IPS-15b (cell line): ENCODE measurements at regions not wholly inside any gene's neighbourhood (a gene's known extent, or its start where the extent isn't known, plus 50 kb on each side); places are given as distances from the start of the nearest gene placed in this dataset.

Source experiments
- H3K27me3 ChIP-seq: one replicate; pipeline ENCODE4 v1.6.1; 2013; ENCODE audit warnings: low read length; ENCODE audit not compliant: control insufficient read depth, insufficient read depth
- H3K36me3 ChIP-seq: one replicate; pipeline ENCODE4 v1.6.1; 2013; ENCODE audit warnings: low read length; ENCODE audit not compliant: control insufficient read depth, insufficient read depth
- H3K4me1 ChIP-seq: one replicate; pipeline ENCODE4 v1.6.1; 2013; ENCODE audit warnings: mild to moderate bottlenecking, low read length; ENCODE audit not compliant: control insufficient read depth, insufficient read depth
- H3K4me3 ChIP-seq: one replicate; pipeline ENCODE4 v1.5.1; 2013; ENCODE audit warnings: low read depth, low read length
- H3K9ac ChIP-seq: one replicate; pipeline ENCODE4 v1.6.1; 2013; ENCODE audit warnings: low read depth, mild to moderate bottlenecking, low read length
- H3K9me3 ChIP-seq: one replicate; pipeline ENCODE4 v1.6.1; 2013; ENCODE audit warnings: mild to moderate bottlenecking, low read length; ENCODE audit not compliant: control insufficient read depth, insufficient read depth

DNA sequence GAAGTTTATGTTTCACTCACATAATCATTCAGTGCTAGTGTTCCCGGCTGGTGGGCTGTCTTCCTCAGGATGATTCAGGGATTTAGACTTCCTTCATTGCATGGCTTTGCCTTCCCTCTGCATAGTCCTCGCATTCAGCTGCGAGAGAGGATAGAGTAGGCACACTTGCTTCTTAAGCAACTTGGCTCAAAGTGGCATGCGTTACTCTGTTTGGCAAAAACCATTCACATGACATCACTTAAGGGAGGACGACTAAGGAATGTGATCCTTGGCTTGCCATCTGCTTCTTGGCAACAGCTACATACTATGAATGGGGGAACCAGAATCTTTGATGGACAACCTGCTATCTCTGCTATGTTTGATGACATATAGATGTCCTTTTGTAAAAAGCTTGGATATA lies 359.3 kb downstream of the TDRD3 start:
- Histone ChIP-seq H3K4me1 (peaks cover 19% of the 10 kb centered on the region), H3K27me3 (no peaks in the 10 kb centered on the region), H3K9ac (no peak overlapping the region), H3K9me3 (no peaks in the 10 kb centered on the region), H3K4me3 (no peak overlapping the region), H3K36me3 (no peaks in the 10 kb centered on the region)

DNA sequence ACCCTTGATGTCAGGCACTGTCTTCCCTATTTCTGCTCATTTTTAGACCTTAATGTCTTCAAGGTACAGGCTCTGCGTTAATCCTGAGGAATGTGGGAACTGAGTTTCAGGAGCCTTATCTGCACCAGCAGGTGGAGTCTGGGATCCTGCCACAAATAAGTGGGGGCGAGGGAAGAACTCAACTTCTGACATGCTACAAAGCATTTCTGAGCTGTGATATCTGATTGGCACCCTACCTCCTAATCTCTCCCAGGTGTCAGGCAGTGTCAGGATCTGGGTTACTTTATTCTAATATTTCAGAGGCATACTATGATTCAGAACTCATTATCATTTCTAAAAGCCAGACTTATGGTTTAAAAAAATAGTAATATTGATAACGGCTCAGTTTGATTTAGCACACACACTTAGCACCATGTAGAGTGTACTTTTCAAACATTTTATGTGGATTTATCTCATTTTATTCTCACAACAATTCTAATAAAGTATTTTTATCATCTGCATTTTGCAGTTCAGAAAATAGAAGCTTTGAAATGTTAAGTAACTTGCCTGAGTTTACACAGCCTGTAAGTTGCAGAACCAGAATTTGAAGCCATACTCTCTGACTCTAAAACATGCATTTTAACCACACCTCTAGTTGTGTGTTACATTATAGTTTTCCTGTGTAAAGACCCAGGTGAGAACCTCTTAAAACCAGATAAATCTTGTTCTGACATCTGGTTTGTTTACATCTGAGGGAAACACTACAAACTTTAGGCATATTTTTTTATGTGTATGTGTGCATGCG lies 358.6 kb downstream of the TDRD3 start:
- no peak overlapping the region for H3K4me3 ChIP-seq
- H3K4me1 ChIP-seq: peaks cover 19% of the 10 kb centered on the region
- no peaks in the 10 kb centered on the region for H3K9me3 ChIP-seq
- H3K36me3 ChIP-seq: no peaks in the 10 kb centered on the region
- no peak overlapping the region for H3K9ac ChIP-seq
- H3K27me3 ChIP-seq: no peaks in the 10 kb centered on the region

GRCh38 chr13:60754211-60755090 lies 357.4 kb downstream of the TDRD3 start:
- no peak overlapping the region for H3K4me3 ChIP-seq
- no peaks in the 10 kb centered on the region for H3K27me3 ChIP-seq
- no peak overlapping the region for H3K9ac ChIP-seq
- peaks cover 19% of the 10 kb centered on the region for H3K4me1 ChIP-seq
- H3K9me3 ChIP-seq: no peaks in the 10 kb centered on the region
- H3K36me3 ChIP-seq: no peaks in the 10 kb centered on the region

DNA sequence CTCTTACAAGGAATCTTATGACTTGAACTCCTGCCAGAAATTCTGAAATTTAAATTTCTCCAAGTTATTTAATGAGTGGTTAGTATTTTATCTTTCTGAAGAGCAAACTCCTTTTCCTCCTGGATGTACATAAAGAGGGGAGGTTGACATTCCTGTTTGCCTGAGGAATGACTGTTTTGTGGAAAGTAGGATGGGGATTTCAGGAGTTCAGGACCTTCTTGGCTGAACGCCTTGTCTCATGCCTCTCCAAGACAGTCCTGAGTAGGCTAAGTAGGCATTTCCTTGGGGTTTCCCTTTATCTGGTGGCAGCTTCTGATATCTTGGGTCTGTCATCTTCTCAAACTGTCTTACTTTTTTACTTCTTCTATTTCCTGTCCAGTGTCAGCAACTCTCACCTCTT lies 356.6 kb downstream of the TDRD3 start:
- H3K4me1 ChIP-seq: peaks cover 19% of the 10 kb centered on the region
- H3K9me3 ChIP-seq: no peaks in the 10 kb centered on the region
- H3K9ac ChIP-seq: no peak overlapping the region
- H3K4me3 ChIP-seq: no peak overlapping the region
- no peaks in the 10 kb centered on the region for H3K36me3 ChIP-seq
- no peaks in the 10 kb centered on the region for H3K27me3 ChIP-seq

DNA sequence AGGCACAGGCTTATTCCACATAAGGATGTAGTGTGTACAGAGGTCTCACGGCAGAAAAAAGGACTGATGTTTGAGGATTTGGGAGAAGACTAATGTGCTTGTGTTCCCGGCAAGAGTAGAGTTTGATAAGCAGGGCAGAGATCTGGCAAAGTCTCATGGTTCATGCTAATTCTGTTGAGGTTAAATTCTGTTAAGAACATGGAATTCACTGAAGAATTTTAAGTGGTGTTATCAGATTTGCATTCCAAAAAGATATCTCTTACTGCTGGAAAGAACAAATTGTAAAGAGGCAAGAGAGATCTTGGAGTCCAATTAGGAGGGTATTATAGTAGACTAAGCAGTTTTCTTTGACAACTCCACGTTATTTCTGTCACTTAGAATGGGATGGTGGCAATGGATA lies 348.3 kb downstream of the TDRD3 start:
- Histone ChIP-seq H3K36me3 (no peaks in the 10 kb centered on the region), H3K9ac (no peak overlapping the region), H3K9me3 (no peaks in the 10 kb centered on the region), H3K4me1 (no peaks in the 10 kb centered on the region), H3K4me3 (no peak overlapping the region), H3K27me3 (no peaks in the 10 kb centered on the region)

DNA sequence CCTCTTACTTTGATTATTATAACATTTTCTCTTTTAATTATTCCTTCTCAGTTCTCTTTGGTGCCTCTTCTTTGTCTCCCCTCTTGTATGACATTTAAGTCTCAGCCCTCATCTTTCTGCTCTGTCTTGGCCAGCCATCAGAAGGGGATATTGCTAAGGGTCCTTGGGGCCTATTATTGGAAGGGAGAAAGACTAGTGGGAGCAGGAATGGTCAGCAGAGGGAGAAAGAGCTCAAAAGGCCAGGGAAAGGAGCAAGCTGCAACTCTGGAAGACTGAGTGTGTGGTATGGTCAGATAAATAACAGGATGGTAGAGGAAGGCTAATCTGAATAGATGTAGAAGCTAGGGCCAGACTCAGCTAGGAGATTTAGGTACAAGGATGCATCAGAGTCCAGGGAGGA lies 336.9 kb downstream of the TDRD3 start:
- no peaks in the 10 kb centered on the region for H3K27me3 ChIP-seq
- H3K4me1 ChIP-seq: no peaks in the 10 kb centered on the region

GRCh38 chr13:60727140-60727539 lies 330.1 kb downstream of the TDRD3 start:
- no peaks in the 10 kb centered on the region for H3K9me3 ChIP-seq
- H3K9ac ChIP-seq: no peak overlapping the region
- H3K4me1 ChIP-seq: no peaks in the 10 kb centered on the region
- no peaks in the 10 kb centered on the region for H3K27me3 ChIP-seq
- no peaks in the 10 kb centered on the region for H3K36me3 ChIP-seq
- no peak overlapping the region for H3K4me3 ChIP-seq

More for the DNA sequence above, 336.9 kb downstream of the TDRD3 start:
- Histone ChIP-seq H3K9me3 (no peaks in the 10 kb centered on the region), H3K9ac (no peak overlapping the region), H3K36me3 (no peaks in the 10 kb centered on the region), H3K4me3 (no peak overlapping the region)

DNA sequence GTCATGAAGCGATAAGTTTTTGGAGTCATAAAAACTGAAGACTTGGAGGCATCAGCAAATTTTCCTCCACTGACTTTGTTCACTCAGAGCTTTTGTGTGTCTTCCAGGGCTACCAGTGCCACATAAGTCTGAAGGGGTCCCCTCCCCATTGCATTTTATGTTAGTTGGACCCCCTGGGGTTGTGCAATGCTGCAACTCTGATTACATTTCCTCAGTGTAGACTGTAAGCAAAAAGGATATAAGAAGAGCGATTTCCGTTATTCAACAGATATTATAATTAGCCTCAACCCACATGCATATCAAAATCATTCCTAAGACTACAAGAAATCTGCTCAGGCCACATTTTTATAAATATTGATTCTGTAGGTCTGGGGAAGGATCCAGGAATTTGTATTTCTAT lies 324.0 kb downstream of the TDRD3 start:
- Histone ChIP-seq H3K36me3 (no peaks in the 10 kb centered on the region), H3K27me3 (no peaks in the 10 kb centered on the region), H3K4me1 (no peaks in the 10 kb centered on the region), H3K9ac (no peak overlapping the region), H3K4me3 (no peak overlapping the region), H3K9me3 (no peaks in the 10 kb centered on the region)

- Histone ChIP-seq H3K36me3 (no peaks in the 10 kb centered on the region), H3K9me3 (no peaks in the 10 kb centered on the region), H3K27me3 (no peaks in the 10 kb centered on the region), H3K4me1 (no peaks in the 10 kb centered on the region), H3K4me3 (no peak overlapping the region), H3K9ac (no peak overlapping the region)
Measured at GRCh38 chr13:60720590-60720989, 323.6 kb downstream of the TDRD3 start.

GRCh38 chr13:60716313-60716712 lies 319.3 kb downstream of the TDRD3 start:
- H3K9ac ChIP-seq: no peak overlapping the region
- no peaks in the 10 kb centered on the region for H3K27me3 ChIP-seq
- H3K4me1 ChIP-seq: no peaks in the 10 kb centered on the region
- no peak overlapping the region for H3K4me3 ChIP-seq
- no peaks in the 10 kb centered on the region for H3K9me3 ChIP-seq
- H3K36me3 ChIP-seq: no peaks in the 10 kb centered on the region

DNA sequence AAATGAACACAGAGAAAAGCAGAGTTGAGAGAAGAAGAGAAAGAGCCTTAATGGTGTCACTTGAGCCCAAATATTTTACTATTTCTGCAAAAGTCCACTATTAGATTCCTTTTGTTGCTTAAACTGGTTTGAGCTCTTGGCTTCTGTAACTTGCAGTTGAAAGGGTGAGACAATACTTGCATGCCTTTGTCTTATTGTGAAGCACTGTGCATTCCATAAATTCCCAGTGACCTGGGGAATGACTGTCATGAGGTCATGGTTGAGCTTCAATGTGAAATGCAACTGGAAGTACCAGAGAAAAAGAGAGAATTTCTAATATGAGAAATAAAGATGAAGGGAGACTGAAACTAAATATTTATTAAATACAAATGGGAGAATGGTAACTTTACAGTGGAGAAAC lies 310.9 kb downstream of the TDRD3 start:
- Histone ChIP-seq H3K9me3 (no peaks in the 10 kb centered on the region), H3K9ac (no peak overlapping the region), H3K27me3 (no peaks in the 10 kb centered on the region), H3K4me3 (no peak overlapping the region), H3K4me1 (no peaks in the 10 kb centered on the region), H3K36me3 (no peaks in the 10 kb centered on the region)

GRCh38 chr13:60701895-60702294 lies 304.9 kb downstream of the TDRD3 start:
- no peaks in the 10 kb centered on the region for H3K27me3 ChIP-seq
- no peaks in the 10 kb centered on the region for H3K36me3 ChIP-seq
- H3K9me3 ChIP-seq: no peaks in the 10 kb centered on the region
- no peak overlapping the region for H3K4me3 ChIP-seq
- H3K9ac ChIP-seq: no peak overlapping the region
- peaks cover under 1% of the 10 kb centered on the region for H3K4me1 ChIP-seq
